ENCODE measurements at regions not wholly inside any gene's neighbourhood (a gene's known extent, or its start where the extent isn't known, plus 50 kb on each side); places are given as distances from the start of the nearest gene placed in this dataset.

DNA sequence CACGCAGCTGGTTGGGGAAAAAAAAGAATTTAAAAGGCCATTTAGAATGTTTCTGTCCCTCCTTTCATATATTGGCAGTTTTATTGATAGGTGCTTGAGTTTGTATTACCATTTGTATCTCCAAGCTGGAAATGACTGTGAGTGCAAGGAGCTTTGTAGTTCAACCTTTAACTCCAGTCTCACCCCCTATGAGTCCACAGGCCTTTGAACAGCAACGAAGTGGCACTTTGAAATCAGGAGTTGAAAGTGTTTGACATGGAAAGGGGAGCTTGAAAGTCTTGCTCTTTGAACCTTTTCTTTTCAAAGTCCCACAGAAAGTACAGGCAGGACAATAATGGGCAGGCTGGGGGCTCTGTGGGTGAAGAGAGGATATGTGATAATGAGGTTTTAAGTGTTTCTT is 480.3 kb downstream of the RERGL start:
- TF ChIP-seq, protein P1, sequence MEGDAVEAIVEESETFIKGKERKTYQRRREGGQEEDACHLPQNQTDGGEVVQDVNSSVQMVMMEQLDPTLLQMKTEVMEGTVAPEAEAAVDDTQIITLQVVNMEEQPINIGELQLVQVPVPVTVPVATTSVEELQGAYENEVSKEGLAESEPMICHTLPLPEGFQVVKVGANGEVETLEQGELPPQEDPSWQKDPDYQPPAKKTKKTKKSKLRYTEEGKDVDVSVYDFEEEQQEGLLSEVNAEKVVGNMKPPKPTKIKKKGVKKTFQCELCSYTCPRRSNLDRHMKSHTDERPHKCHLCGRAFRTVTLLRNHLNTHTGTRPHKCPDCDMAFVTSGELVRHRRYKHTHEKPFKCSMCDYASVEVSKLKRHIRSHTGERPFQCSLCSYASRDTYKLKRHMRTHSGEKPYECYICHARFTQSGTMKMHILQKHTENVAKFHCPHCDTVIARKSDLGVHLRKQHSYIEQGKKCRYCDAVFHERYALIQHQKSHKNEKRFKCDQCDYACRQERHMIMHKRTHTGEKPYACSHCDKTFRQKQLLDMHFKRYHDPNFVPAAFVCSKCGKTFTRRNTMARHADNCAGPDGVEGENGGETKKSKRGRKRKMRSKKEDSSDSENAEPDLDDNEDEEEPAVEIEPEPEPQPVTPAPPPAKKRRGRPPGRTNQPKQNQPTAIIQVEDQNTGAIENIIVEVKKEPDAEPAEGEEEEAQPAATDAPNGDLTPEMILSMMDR (IDR thresholded peaks at IDR 0.05) = no peak
- TF ChIP-seq POLR2A (IDR thresholded peaks at IDR 0.05; ENCODE audit: low read length) (no peak), KDM1A (IDR thresholded peaks at IDR 0.05; ENCODE audit: low read depth) (no peak)
